ENCODE measurements at regions not wholly inside any gene's neighbourhood (a gene's known extent, or its start where the extent isn't known, plus 50 kb on each side); places are given as distances from the start of the nearest gene placed in this dataset.

DNA sequence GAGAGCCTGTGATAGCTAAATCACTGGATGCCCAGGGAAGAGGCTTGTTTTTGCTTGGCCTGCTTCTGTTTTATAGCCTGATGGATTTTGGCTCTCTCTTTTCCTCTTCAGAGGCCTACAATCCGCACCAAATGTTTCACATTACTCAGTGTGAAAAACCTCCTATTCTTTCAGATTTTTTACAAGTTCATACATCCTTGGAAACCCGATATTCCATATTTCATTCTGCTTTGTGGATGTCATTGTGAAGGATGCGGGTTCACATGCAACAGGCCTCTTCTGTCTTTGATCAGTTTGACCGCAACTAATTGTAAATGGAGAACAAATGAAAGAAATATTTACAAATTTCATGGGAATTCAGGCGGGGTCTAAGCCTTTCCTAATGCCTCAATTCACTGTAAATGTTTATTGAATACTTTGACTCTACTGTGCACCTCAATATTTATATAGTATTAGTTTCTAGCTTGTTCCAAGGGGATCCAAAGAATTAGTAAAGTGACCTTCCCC lies 269.9 kb downstream of the DMRT2 start:
- TF ChIP-seq EP300 (IDR thresholded peaks at IDR 0.05; ENCODE audit: borderline replicate concordance) (no peak), TAF1 (IDR thresholded peaks at IDR 0.05; ENCODE audit: low read depth) (no peak)
